Astrocyte of the spinal cord (primary cell): ENCODE measurements at regions not wholly inside any gene's neighbourhood (a gene's known extent, or its start where the extent isn't known, plus 50 kb on each side); places are given as distances from the start of the nearest gene placed in this dataset.
A peak's percentile ranks its signal among the peaks of the same experiment; 100 is the strongest.

Source experiments
- DNase-seq: peaks from one replicate; pipeline ENCODE4 v3.0.0; 2011; ENCODE audit warnings: low read depth, low spot score
- H3K4me3 ChIP-seq: 2 replicates; pipeline ENCODE4 v1.5.1; 2011; ENCODE audit warnings: low read depth, mild to moderate bottlenecking, low read length, moderate library complexity
- in situ Hi-C: cut with HindIII; loops from 2 replicates; pipeline ENCODE4 v1.10.0; 2017; ENCODE audit warnings: low sequenced_read_pairs
- TF ChIP-seq, protein P1 (sequence below): IDR thresholded peaks from 2 replicates; pipeline ENCODE4 v1.5.1; 2012; ENCODE audit warnings: low read depth, mild to moderate bottlenecking, low read length, inconsistent platforms

DNA sequence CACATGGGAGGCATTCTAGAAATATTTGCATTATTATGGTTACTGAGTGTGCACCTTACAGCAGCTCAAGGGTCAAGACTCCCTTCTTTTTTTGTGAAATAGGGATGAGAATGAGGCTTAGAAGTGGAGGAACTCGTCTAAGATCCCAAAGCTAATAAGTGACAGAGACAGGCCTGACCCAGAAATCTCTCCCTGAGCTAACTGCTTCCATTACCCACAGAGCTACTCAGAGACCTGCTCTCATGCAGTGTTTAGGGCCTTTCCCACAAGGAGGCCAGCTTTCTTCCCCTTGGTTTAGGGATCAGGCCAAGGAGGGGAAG lies 301.7 kb downstream of the RPS24 start:
- no peak overlapping the region for H3K4me3 ChIP-seq
- in situ Hi-C loops = no loop called here
- TF ChIP-seq, protein P1, sequence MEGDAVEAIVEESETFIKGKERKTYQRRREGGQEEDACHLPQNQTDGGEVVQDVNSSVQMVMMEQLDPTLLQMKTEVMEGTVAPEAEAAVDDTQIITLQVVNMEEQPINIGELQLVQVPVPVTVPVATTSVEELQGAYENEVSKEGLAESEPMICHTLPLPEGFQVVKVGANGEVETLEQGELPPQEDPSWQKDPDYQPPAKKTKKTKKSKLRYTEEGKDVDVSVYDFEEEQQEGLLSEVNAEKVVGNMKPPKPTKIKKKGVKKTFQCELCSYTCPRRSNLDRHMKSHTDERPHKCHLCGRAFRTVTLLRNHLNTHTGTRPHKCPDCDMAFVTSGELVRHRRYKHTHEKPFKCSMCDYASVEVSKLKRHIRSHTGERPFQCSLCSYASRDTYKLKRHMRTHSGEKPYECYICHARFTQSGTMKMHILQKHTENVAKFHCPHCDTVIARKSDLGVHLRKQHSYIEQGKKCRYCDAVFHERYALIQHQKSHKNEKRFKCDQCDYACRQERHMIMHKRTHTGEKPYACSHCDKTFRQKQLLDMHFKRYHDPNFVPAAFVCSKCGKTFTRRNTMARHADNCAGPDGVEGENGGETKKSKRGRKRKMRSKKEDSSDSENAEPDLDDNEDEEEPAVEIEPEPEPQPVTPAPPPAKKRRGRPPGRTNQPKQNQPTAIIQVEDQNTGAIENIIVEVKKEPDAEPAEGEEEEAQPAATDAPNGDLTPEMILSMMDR = no peak
- DNase-seq = no peak

DNA sequence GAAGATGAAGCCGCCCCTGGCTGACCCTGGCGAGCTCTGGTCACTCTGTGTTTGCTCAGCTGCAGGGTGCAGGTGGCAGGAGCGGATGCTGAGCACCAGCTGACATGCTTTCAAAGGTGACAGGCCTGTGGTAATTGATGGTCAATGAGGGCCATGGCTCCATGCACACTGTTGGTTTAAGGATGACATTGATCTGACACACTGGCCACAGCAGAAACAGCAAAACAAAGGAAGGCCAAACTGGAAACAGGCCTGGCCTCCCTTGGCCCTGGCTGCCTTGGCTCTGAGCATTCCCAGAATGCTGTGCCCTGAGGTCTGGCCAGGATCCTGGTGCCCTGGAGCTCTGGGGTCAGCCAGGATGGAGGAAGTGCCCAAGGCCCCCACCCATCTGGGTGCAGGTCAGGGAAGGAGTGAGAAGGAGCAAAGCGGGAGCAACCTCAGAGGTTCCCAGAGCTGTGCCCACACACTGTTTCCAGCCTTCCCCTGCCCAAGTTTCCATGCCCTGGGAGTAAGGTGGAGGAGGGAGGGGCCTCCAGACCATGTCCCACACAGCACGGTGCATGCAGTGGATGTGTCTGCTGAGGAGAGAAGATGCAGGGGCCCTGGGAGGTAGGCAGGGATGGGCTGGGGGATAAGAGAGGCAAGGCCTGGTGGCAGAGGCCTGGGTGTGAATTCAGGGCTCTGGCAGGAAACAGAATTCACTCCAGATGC lies 302.2 kb downstream of the RPS24 start:
- in situ Hi-C loops = no loop called here
- no peak overlapping the region for H3K4me3 ChIP-seq
- DNase-seq = peak; percentile 89
- TF ChIP-seq, protein P1 = no peak

DNA sequence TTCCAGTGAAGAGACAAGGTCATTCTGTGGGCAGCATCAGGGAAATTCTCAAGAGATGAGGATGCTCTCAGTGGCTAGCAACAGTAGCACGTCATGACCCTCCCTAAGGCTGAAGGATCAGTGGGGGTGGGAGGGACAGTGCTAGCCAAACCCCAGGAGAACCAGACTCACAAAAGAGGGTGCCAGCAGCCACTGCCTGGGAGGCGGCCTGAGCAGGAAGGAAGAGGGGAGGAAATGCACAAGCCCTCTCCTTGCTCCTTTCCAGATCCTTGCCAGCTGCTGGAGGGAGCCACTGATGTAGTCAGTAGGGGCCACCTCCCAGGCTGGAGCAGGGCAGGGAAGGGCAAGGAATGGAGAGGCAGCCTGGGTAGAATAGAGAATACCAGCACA lies 302.7 kb downstream of the RPS24 start:
- TF ChIP-seq, protein P1 = no peak
- H3K4me3 ChIP-seq = no peak overlapping the region
- DNase-seq = peak; percentile 91
- in situ Hi-C loops = no loop called here

DNA sequence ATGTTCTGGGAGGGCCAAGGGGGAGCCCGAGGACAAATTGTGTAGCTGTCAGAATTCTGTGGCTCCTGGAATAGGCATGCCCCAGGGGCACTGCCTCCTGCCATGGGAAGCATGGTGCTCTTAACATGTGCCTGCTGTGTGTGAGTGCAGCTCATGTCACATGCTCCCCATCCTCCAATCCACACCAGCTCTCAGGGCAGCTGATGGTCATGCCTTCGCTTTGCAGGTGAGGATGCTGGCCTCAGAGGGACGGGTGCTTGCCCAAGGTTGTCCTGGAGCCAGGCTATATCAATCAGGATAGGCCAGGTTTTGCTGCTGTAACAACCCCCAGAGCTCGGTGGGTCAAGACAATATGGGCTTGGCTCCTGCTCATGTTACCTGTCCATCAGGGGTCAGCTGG lies 303.4 kb downstream of the RPS24 start:
- in situ Hi-C loops = no loop called here
- no peak overlapping the region for H3K4me3 ChIP-seq
- no peak for DNase-seq
- TF ChIP-seq, protein P1 = no peak

DNA sequence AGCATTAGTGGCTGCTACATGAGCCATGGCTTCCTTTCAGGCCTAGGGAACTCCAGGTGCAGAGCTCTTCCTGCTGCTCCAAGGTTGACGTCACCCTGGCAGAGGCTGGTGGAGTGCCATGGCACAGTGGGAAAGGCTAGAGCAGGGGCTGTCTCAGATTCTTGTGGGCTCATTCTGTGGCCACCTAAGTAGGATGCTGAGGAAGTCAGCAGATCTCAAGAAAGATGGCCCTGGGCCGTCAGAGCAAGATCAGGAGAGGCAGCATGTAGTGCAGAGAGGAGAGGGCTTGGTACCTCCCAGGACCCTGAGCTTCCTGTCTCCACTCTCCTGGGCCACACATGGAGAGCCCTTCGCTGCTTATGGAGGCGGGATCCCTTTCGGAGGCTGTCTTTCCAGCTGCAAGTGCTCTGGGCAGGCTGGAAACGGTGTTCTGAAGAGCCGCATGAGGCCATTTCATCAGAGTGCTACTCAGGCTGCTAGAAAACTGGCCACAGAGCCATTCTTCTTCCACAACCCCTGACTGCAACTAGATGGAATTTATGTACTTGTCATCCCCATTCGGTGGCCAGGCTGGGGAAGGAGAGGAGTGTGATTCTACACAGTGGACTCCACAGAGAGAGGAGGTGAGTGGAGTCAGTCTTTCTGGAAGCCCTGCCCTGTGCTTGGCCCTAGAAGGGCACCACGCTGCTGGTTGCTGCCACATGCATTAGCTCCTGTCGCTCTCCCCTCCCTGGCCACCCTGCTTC lies 304.2 kb downstream of the RPS24 start:
- DNase-seq = peak; percentile 20
- in situ Hi-C loops = no loop called here
- no peak overlapping the region for H3K4me3 ChIP-seq
- TF ChIP-seq, protein P1 = no peak

DNA sequence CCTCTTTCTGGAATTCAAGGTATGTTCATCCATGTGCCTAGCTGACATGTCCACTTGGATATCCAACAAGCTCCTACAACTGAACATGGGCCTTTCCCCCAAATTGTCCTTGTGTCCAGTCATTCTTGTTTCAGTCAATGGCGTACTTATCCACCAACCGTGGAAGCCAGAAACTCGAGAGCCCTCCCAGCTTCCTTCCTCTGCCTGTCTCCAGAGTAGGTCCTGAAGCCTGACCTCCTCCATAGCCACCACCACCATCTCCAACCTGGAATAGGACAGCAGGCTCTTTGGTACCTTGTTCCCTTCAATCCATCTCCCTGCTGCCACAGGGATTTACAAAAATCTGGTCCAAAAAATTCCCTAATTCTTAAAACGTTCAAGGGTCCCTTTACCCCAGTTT lies 305.1 kb downstream of the RPS24 start:
- H3K4me3 ChIP-seq = no peak overlapping the region
- TF ChIP-seq, protein P1 = no peak
- in situ Hi-C loops = no loop called here
- no peak for DNase-seq
